Femur (tissue), 1 donor: ENCODE measurements at regions not wholly inside any gene's neighbourhood (a gene's known extent, or its start where the extent isn't known, plus 50 kb on each side); places are given as distances from the start of the nearest gene placed in this dataset.
"Not testable (repeated sequence)": the region's sequence is repeated elsewhere in the genome, so short reads cannot be mapped to it uniquely, and the experiment has no call there.

Source experiments
- DNase-seq: peaks from one replicate; pipeline ENCODE4 v3.0.0-alpha.2; 2017

DNA sequence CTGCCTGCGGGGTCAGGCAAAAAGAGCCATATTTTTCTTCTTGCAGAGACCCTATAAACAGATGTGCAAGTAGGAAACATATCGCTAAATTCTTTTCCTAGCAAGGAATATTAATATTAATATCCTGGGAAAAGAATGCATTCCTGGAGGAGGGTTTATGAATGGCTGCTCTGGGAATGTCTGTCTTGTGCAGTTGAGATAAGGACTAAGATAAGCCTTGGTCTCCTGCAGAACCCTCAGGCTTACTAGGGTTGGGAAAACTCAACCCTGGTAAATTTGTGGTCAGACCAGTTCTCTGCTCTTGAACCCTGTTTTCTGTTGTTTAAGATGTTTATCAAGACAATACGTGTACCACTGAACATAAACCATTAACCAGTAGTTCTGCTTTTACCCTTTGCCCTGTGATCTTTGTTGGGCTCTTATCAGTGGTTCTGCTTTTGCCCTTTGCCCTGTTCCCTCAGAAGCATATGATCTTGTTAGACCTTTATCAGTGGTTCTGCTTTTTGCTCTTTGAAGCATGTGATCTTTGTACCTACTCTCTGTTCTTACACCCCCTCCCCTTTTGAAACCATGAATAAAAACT lies 1548.2 kb upstream of the FLRT2 start:
- DNase-seq = not testable (repeated sequence)

DNA sequence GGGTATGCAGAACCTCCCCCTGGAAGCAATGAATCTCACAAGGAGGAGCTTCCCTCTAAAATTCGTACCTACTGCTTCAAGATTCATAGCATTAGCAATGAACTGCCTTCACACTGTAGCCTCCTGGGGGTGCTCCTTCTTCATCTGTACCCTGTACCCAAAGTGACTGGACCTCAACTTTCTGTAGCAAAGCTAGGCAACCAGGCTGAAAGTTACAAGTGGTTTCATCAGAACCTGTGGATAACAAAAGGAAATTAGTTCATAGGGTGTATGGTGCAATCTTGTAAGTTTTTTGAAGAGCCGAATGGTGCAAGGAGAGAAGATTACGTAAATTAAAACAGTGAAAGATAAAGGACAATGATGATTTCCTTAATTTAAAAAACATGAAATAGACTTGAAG lies 1541.7 kb upstream of the FLRT2 start:
- DNase-seq = no peak

DNA sequence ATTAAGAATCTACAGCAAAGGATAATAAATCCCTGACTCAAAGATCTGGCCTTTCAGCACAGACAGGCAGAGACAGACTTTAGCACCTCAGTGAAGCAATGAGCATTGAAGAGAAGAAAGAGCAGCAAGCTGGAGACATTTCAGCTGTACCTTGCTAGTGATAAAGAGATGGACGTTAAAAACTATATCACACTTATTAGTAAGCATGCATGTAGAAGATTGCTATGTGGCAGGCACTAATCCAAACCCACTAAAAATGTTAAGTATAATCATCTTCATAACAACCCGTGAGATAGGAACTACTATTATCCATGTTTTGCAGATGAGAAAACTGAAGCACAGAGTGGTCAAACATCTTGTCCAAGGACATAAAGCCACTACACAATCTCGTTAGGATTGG lies 1538.3 kb upstream of the FLRT2 start:
- DNase-seq = no peak

DNA sequence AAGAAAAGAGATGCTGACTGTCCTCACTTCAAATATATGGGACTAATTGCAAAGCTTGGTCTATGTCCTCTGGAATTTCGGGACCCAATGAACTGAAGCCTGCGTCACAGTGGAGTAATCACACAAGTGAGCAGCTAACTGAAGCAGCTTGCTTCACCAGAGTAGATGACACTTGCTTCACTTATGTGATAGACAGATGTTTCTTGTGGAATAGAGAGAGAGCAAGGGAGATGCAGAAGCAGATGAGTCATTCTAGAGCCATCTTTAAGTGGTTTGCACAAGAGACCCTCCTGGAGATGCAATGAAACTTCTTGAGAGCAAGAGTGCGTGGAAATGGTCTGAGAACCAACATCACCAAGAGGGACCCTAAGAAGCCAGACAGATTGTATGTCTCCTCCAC lies 1537.1 kb upstream of the FLRT2 start:
- no peak for DNase-seq

DNA sequence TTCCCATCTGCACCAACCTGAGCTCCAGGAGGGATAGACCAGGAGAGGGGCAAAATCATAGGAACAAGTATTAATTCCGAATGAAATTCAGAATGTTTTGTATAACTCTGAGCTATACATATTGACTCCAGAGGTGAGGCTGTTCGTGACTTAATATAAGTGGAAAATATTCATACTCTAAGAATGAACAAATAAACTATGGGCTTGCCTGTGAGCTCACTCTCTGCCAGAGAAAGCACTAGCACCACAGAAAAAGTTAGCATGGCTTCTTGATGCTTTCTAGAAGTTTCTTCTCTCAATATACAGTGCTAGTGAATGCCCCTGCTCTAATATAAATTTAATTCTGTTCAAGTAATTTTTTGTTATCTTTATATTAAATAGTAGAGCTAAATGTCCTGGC lies 1536.4 kb upstream of the FLRT2 start:
- DNase-seq = no peak

DNA sequence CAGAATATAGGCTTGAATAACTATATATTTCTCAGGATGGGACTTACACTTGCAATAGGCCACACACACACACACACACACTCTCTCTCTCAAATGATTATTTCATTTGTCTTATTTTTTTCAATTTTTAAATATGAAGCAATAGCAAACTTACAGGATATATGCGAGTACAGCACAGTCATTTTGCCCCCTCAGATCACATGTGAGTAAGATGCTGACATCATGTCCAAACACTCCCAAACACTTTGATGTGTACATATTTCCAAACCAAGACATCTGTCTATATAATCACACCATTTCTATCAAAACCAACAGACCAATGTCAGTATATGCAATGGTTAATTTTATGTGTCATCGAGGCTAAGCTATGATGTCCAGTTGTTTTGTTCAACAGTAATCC lies 1535.9 kb upstream of the FLRT2 start:
- no peak for DNase-seq

DNA sequence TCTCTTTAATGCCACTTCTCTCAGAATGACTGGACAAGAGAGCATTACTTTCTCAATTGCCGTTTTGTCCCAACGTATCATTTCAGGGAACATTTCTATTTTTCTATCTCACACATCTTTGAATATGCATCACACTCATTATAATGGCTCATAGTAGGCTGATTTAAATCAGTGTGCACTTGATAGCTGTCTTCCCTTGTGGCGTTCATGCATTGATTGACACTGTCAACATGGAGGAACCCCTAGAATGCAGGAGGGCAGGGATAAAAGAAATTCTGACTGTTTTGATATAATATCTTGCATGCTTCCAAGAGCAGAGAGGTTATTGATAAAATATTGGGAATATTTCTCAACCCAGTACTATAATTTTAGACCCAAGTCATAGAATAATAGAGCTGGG lies 1528.9 kb upstream of the FLRT2 start:
- no peak for DNase-seq

DNA sequence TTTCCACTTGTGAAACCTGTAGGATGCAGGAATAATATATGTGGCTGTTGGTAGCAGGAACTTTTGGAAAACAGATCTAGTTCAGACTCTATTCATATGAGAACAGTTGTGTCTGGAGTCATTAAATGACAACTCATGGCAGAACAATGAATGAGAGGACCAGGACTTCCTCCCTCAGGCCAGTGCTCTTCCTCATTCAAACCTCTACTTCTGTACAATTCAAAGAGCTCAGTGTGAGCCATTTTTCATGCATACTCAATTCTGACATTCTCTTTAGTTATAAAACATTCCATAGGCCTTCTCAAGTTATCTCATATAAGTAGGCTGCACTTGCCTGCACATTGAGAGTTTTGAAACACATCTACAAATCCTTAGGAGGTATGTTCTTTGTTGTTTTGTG lies 1526.6 kb upstream of the FLRT2 start:
- no peak for DNase-seq

DNA sequence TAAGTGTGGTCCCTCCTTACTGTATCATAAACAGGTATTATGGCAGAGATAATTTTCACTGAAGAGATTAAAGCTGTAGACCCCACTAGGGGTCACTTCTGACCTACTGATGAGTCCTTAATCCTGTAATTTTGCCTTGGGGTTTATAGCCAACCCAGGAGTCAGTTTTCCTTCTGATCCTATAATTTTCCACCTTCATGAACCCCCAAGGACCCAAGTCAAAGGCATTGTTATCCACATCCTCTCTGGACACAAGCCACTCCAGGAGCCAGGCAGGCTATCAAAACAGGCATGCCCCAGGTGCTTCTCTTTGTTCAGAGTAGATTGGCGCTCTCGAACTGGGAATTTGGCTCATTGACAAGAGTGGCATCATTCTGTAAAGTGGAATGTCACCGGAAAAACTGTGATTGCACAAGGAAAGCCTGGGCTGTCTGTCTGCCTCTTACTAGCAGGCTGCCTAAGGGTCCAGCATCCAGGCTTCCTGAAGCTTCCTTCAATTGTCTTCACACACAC lies 1523.2 kb upstream of the FLRT2 start:
- DNase-seq = peak; percentile 44

DNA sequence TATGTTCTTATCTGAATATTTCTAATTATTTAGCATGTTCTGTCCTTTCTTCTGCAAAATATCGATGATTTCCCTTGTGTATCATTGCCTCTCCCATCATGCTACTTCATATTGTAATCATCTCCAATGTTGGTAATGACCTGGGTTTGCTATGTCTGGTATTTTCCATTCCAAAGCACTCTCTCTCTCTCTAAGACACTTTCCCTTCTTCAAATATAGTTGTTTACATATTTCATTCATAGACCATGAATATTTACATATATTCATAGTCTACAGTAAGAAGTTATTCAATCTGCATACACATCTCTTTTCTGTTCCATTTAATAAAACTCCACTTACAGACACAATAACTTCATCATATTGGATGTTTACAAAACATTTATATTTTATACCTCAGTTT lies 1516.5 kb upstream of the FLRT2 start:
- no peak for DNase-seq

DNA sequence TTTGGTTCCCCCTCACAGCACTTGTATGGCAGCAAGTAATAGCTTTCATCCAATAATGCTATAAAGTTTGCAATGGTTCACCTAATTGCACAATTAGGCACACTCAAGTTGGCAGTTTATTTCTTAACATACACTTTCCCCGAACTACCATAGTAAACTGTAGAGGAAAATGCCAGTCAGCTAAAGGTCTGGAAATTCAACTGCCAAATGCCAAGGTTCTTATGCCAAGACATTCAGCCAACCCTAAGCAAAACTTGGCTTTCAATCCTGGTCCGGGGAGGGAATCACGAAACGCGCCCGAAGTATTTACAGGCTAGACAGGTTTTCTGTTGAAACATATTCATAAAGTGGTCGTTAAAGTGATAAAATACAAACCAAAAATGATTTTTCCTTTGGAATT lies 1512.4 kb upstream of the FLRT2 start:
- peak; percentile 53 for DNase-seq

DNA sequence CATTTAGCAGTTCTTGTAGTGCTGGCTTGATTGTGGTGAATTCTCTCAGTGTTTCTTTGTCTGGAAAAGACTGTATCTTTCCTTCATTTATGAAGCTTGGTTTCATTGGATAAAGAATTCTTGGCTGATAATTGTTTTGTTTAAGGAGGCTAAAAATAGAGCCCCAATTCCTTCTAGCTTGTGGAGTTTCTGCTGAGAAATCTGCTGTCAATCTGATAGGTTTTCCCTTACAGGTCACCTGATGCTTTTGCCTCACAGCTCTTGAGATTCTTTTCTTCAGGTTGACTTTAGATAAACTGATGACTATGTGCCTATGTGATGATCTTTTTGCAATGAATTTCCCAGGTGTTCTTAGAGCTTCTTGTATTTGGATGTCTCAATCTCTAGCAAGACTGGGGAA lies 1508.5 kb upstream of the FLRT2 start:
- DNase-seq = no peak

DNA sequence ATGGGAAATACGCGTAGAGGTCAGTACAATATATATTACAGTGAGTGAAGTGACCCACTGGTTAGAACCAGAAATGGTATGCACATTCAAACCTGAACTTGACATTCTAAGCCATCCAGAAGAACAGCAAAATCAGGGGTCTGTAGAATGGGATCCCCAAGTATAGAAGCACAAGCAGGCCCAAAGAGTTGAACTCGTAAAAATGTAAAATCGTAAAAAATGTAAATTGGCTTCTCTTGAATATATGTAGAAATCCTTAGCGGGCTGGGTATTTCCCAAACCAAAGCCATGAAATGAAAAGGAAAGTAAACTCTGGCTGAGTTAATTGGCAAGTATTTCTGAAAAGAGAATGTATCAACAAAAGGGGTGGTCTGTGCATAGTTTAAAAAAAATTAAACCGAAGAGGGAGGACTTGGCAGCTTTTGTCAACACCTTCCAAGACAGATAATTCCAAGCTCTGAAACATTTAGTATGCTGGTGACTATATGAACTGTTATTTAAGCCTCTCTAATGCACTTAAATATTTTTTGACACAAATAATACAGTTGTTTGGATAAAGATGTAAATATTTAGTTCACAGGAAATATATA lies 1505.6 kb upstream of the FLRT2 start:
- no peak for DNase-seq

DNA sequence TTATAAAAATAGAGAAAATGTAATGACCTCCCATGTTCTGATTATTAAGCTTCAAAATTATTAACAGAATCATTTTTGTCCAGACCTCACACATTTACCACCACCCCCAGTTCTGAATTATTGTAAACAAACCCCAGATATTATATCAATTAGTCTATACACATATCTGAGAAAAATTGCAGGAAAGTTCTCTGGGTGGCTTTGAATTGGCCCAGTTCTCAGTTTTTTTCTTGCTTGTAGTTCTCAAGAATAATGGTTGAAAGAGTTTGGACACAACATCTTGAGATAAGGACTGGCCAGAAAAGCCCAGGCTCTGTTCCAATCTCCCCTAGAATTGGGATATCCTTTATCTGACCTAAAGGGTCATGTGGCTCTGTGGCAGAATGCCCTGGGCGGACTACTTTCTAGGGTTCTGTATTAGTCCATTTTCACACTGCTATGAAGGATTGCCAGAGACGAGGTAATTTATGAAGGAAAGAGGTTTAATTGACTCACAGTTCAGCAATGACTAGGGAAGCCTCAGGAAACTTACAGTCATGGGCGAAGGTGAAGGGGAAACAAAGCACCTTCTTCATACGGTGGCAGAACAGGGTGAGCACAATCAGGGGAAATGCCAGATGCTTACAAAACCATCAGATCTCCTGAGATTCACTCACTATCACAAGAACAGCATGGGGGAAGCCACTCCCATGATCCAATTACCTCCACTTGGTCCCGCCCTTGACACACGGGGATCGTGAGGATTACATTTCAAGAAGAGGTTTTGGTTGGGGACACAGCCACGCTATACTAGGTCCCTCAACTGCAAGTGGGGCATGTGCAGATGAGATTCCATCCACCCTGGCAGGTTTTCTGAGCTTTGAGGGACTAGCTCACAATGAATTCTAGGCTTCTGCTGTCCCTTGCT lies 1504.6 kb upstream of the FLRT2 start:
- DNase-seq = no peak

DNA sequence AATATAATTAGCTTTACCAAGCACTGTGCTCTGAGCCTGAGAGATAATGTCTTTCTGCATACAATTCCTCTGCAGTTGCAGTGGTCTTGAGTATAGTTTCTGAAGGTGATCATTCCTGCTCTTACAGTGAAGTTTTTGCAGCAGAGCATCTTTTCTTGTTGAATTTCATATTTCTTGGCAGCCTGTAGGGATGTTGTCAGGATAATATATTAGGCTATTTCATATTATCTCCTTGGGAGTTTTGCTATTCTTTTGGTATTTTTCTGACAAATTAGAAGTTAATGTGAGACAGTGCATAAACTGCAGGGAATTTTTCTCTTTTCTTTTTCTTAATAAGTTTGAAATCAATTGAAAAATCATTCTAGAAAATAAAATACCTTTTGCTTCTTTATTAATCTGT lies 1502.6 kb upstream of the FLRT2 start:
- DNase-seq = no peak

DNA sequence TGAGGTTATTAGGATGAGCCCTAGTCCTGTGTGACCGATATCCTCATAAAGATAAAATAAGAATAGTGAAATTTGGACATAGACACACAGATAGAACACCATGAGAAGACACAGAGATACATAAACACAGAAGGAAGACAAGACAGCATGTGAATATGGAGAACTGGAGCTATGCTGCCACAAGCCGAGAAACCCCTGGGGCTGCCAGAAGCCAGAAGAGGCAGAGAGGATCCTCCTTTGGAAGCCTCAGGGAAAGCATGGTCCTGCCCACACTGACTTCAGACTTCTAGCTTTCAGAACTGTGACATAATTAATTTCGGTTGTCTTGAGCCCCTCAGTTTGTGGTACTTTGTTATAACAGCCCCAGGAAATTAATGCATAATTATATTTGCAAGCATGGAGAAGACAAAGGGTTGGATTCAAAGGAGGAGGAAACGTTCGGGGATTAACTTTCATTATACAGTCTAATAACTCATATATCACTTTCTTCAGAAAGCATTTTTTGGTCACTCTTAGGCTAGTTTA lies 1501.8 kb upstream of the FLRT2 start:
- no peak for DNase-seq

DNA sequence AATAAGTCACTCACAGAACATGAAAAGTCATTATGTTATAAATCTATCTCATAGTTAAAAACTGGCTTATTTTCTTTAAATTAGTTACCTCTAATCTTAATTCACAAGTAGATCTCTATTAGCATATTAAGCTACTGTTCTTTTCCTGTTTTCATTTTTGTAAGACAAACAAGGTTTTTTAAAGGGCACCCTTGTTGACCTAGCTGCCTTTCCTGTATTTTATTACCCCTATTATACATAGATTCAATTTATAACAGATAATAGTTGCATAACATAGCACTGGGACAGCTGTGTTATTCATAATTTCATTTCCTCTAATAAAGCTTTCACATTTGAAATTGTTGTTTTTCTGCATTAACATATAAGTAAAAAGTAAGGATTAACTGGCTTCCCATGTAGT lies 1500.7 kb upstream of the FLRT2 start:
- DNase-seq = no peak

DNA sequence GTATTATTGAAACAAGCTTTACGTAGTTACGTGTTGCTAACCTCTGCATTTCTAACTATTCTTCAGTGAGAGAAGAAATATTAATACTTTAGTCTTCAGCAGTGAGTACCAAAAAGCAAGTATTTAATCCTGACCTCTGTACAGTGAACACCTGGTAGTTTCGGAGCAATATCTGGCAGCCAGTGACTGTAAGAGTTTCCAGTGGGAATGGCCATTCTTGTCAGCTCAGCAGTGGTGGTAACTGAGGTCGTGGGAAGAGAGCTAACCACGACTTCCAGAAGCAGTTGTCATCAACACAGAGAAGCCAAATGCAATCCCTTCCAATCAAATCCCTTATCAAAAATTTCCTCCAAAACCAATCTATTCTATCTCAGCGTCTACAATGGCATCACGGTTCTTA lies 1500.2 kb upstream of the FLRT2 start:
- no peak for DNase-seq

DNA sequence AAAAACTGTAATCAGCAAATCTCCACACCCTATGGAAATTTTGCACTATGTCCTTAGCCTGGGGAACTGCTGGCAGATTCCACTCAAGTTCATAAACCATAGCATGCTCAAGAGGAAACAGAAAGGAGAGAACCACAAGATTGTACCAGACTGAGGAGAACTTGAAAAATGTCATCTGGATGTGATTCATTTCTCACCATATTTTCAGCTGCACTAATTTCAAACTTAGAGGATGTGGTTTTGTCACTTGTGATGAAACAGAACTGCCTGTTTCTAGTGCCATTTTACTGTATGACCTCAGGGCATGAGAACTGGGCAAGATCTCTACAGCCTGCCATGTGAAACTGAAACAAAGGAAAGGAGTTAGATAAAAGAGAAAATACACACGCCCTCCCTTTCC lies 1493.1 kb upstream of the FLRT2 start:
- no peak for DNase-seq

DNA sequence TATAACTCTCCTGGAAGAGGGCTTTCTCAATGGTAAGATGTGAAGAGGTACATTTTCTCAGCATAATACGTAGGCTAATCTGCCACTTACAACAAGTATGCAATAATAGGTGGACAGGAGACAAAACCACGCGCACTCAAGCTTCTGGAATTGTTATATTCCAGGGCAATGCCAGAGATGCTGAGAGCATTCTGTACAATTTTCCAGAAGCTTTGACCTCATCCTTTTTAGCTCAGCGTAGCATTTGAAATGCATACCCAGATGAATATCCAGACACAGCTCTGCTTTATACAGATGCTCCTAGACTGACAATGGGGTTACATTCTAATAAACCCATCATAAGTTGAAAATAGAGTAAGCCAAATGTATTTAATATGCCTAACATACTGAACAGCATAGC lies 1492.4 kb upstream of the FLRT2 start:
- DNase-seq = no peak

DNA sequence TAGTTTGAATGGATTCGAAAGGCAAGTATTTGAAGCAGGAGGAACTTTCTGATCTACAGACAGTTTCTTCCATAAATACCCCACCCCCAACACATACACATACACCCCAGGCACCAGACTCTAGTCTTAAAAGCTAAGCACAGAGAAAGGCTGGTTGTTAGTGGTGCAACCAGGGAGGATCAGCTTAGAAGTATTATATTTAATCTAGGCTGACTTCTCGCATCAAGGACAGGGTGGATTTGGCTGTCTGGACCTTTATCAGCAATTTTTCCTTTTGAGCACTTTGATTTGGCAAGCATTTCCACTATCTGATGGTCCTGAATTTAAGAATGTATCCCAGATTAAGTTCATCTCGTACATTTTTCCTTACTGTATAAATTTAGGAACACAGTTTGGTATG lies 1489.8 kb upstream of the FLRT2 start:
- no peak for DNase-seq

DNA sequence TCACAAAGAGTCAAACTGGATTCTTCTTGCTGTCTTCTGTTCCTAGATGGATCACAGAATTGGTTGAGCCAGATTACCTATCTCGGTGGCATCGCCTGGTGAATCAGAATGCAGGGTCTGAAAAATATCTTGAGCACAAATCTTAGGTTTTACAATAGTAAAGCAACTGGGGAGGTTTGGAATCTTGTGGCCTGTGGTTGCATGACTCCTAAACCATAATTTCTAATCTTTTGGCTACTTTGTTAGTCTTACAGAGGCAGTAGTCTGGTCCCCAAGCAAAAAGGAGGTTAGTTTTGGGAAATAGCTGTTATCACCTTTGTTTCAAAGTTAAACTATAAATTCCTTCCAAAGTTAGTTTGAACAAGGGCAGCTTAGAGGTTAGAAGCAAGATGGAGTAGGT lies 1488.5 kb upstream of the FLRT2 start:
- DNase-seq = no peak

DNA sequence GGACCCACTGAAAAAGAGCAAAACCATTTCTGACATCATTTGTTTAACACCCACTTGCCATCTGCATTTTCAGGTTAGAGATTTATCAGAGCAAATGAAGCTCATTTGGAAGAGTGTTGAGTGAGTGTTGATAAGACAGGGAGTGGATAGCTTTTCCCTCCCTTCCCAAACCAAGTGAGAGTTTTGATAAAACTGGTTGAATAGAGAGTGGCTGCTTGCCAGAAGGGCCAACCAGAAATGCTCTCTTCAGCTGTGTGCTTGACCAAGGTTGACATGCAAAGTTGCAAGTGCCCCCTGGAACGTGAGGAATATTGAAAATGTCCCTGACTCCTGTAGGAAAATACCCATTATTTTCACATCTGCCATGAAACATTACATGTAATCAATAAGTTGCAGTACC lies 1487.0 kb upstream of the FLRT2 start:
- no peak for DNase-seq
